ENCODE measurements at regions not wholly inside any gene's neighbourhood (a gene's known extent, or its start where the extent isn't known, plus 50 kb on each side); places are given as distances from the start of the nearest gene placed in this dataset.
"Not testable (repeated sequence)": the region's sequence is repeated elsewhere in the genome, so short reads cannot be mapped to it uniquely, and the experiment has no call there.

DNA sequence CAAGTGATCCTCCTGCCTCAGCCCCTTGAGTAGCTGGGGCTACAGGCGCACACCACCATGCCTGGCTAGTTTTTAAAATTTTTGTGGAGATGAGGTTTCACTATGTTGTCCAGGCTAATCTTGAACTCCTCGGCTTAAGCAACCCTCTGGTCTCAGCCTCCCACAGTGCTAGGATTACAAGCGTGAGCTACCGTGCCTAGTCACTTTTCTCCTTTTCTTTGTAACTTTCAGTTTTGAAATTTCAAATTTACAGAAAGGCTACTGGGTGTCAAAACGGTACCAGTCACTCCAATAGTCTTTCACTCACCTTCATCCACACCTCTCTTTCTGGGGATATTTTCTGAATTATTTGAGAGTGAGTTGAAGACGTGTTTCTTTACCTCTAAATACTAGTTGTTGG, 86.9 kb downstream of the NSUN5 start:
- TF ChIP-seq, protein P1, sequence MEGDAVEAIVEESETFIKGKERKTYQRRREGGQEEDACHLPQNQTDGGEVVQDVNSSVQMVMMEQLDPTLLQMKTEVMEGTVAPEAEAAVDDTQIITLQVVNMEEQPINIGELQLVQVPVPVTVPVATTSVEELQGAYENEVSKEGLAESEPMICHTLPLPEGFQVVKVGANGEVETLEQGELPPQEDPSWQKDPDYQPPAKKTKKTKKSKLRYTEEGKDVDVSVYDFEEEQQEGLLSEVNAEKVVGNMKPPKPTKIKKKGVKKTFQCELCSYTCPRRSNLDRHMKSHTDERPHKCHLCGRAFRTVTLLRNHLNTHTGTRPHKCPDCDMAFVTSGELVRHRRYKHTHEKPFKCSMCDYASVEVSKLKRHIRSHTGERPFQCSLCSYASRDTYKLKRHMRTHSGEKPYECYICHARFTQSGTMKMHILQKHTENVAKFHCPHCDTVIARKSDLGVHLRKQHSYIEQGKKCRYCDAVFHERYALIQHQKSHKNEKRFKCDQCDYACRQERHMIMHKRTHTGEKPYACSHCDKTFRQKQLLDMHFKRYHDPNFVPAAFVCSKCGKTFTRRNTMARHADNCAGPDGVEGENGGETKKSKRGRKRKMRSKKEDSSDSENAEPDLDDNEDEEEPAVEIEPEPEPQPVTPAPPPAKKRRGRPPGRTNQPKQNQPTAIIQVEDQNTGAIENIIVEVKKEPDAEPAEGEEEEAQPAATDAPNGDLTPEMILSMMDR (IDR thresholded peaks at IDR 0.05): not testable (repeated sequence)
- not testable (repeated sequence) for TF ChIP-seq POLR2A (IDR thresholded peaks at IDR 0.05)

Data from lower leg skin (tissue), 3 donors.